ENCODE measurements at regions not wholly inside any gene's neighbourhood (a gene's known extent, or its start where the extent isn't known, plus 50 kb on each side); places are given as distances from the start of the nearest gene placed in this dataset.

DNA sequence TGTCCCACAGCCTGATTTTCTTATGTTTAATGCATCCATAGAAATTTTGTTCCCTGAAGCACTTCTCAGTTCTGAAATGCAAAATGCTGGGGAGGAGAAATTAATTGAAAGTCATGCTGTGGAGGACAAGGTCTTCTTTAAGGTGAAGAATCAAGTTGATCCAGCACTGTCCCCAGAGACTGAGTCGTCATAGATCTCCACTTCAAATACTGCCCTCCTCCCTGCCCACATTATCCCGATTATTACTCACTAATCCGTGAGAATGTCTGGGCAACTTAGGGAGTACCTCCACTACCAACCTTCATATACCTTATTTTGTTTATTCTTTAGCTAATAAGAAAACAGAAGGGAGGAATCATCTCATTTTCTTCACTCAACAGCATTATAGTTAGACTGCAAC is 70.0 kb upstream of the FMN2 start:
- Histone ChIP-seq H3K18ac (ENCODE audit: low read depth, low read length) (no peak overlapping the region), H3K4ac (ENCODE audit: low read depth, low read length) (no peak overlapping the region), H3K79me1 (ENCODE audit: low read depth in 1 of 2, low read length in 2 of 2) (no peaks in the 10 kb centered on the region), H2BK5ac (ENCODE audit: low read depth, low read length, poor library complexity, severe bottlenecking) (no peak overlapping the region), H2AFZ (replicated peaks; ENCODE audit: low read length, poor library complexity) (no peak overlapping the region), H3K9me3 (ENCODE audit: control insufficient read depth, insufficient read depth, low read length) (no peaks in the 10 kb centered on the region), H3K9me1 (ENCODE audit: insufficient read depth, low read length) (no peaks in the 10 kb centered on the region; the same call in 1 of the 2 replicates), H3K23ac (ENCODE audit: low read depth, low read length) (no peak overlapping the region), H3K27me3 (ENCODE audit: control insufficient read depth, insufficient read depth, low read length) (no peaks in the 10 kb centered on the region), H2AK9ac (replicated peaks; ENCODE audit: low read depth, low read length, poor library complexity) (no peak overlapping the region), H2BK15ac (ENCODE audit: low read depth, low read length) (no peak overlapping the region), H4K91ac (ENCODE audit: insufficient read depth, low read depth, low read length) (no peak overlapping the region), H2BK20ac (ENCODE audit: low read depth, low read length) (no peak overlapping the region), H2BK120ac (ENCODE audit: low read depth, low read length) (no peak overlapping the region), H3K14ac (replicated peaks; ENCODE audit: low read depth, low read length) (no peak overlapping the region), H4K20me1 (ENCODE audit: insufficient read depth, low read length) (no peaks in the 10 kb centered on the region), H3K9ac (ENCODE audit: low read depth, low read length) (no peak overlapping the region), H3K27ac (ENCODE audit: insufficient read depth, low read length) (no peak overlapping the region), H3K4me3 (ENCODE audit: insufficient read depth, low read depth, low read length) (no peak overlapping the region), H4K8ac (ENCODE audit: low read depth in 2 of 2, low read length in 2 of 2) (no peak overlapping the region), H2AK5ac (ENCODE audit: low read depth, low read length) (no peak overlapping the region), H3K4me1 (ENCODE audit: control insufficient read depth, insufficient read depth, low read length) (no peaks in the 10 kb centered on the region), H3K36me3 (ENCODE audit: control insufficient read depth, insufficient read depth, low read length) (no peaks in the 10 kb centered on the region), H3K4me2 (ENCODE audit: low read depth, low read length) (no peak overlapping the region), H4K5ac (ENCODE audit: low read depth, low read length) (no peak overlapping the region), H3K56ac (ENCODE audit: extremely low read depth, insufficient read depth, low read length) (no peak overlapping the region)
- no peak for TF ChIP-seq POLR2A (IDR thresholded peaks at IDR 0.05; ENCODE audit: low read depth, low read length)
- TF ChIP-seq, protein P1, sequence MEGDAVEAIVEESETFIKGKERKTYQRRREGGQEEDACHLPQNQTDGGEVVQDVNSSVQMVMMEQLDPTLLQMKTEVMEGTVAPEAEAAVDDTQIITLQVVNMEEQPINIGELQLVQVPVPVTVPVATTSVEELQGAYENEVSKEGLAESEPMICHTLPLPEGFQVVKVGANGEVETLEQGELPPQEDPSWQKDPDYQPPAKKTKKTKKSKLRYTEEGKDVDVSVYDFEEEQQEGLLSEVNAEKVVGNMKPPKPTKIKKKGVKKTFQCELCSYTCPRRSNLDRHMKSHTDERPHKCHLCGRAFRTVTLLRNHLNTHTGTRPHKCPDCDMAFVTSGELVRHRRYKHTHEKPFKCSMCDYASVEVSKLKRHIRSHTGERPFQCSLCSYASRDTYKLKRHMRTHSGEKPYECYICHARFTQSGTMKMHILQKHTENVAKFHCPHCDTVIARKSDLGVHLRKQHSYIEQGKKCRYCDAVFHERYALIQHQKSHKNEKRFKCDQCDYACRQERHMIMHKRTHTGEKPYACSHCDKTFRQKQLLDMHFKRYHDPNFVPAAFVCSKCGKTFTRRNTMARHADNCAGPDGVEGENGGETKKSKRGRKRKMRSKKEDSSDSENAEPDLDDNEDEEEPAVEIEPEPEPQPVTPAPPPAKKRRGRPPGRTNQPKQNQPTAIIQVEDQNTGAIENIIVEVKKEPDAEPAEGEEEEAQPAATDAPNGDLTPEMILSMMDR (conservative IDR thresholded peaks at IDR 0.05; ENCODE audit: low read depth, low read length): no peak
- TF ChIP-seq, protein P2, sequence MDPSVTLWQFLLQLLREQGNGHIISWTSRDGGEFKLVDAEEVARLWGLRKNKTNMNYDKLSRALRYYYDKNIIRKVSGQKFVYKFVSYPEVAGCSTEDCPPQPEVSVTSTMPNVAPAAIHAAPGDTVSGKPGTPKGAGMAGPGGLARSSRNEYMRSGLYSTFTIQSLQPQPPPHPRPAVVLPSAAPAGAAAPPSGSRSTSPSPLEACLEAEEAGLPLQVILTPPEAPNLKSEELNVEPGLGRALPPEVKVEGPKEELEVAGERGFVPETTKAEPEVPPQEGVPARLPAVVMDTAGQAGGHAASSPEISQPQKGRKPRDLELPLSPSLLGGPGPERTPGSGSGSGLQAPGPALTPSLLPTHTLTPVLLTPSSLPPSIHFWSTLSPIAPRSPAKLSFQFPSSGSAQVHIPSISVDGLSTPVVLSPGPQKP (IDR thresholded peaks at IDR 0.05; ENCODE audit: borderline replicate concordance, low read depth, low read length): no peak
- no peak for TF ChIP-seq RCOR1 (IDR thresholded peaks at IDR 0.05; ENCODE audit: insufficient replicate concordance, low read length)
- no peak for TF ChIP-seq NFE2L2 (IDR thresholded peaks at IDR 0.05; ENCODE audit: low read depth, low read length)
- TF ChIP-seq RFX5 (IDR thresholded peaks at IDR 0.05; ENCODE audit: low read depth, low read length): no peak
- no peak for TF ChIP-seq CEBPB (IDR thresholded peaks at IDR 0.05; ENCODE audit: low read depth, low read length)
- TF ChIP-seq FOS (IDR thresholded peaks at IDR 0.05; ENCODE audit: low read depth, low read length): no peak
- TF ChIP-seq, protein P3, sequence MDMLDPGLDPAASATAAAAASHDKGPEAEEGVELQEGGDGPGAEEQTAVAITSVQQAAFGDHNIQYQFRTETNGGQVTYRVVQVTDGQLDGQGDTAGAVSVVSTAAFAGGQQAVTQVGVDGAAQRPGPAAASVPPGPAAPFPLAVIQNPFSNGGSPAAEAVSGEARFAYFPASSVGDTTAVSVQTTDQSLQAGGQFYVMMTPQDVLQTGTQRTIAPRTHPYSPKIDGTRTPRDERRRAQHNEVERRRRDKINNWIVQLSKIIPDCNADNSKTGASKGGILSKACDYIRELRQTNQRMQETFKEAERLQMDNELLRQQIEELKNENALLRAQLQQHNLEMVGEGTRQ (IDR thresholded peaks at IDR 0.05; ENCODE audit: low read depth, low read length): no peak
- no peak for TF ChIP-seq SMC3 (IDR thresholded peaks at IDR 0.05; ENCODE audit: low read depth, low read length)
- TF ChIP-seq CHD1 (IDR thresholded peaks at IDR 0.05; ENCODE audit: low read depth, low read length): no peak
- no peak for TF ChIP-seq RAD21 (IDR thresholded peaks at IDR 0.05; ENCODE audit: low read length)
- no peak for TF ChIP-seq BHLHE40 (IDR thresholded peaks at IDR 0.05; ENCODE audit: low read depth, low read length)
- TF ChIP-seq MAZ (IDR thresholded peaks at IDR 0.05; ENCODE audit: borderline replicate concordance, low read depth, low read length): no peak
- dilution Hi-C loops (cut with HindIII; ENCODE audit: low sequenced_read_pairs, unreplicated experiment): no loop called here
- CTCF ChIA-PET: no interaction called here
- BruUV-seq (replicated peaks): no TSS peak
- no CpG with 5 or more reads among the region's 3 CpGs for WGBS, 2 experiments (ENCODE audit: extremely low coverage in 2 of 2, insufficient read length in 1 of 2)
- DNase-seq (no peak), ATAC-seq (ENCODE audit: low read depth) (no peak)
- intact Hi-C loops (cut with micrococcal nuclease): loop anchor here (10.0 kb wide), 3 partner anchors 393 to 1463 kb away; no protein-coding TSS in a partner anchor
- POLR2A ChIA-PET (ENCODE audit: unreplicated experiment): no interaction called here
- in situ Hi-C loops (cut with MboI; ENCODE audit: low sequenced_read_pairs): loop anchor here (25.0 kb wide), 1 partner anchor 1466 kb away; no protein-coding TSS in a partner anchor

Measured in IMR-90 (cell line).